ENCODE measurements at regions not wholly inside any gene's neighbourhood (a gene's known extent, or its start where the extent isn't known, plus 50 kb on each side); places are given as distances from the start of the nearest gene placed in this dataset.

- Histone ChIP-seq H3K27ac (ENCODE audit: low read depth, low read length) (no peak overlapping the region), H3F3A (ENCODE audit: insufficient read depth) (no peaks in the 10 kb centered on the region), H3K79me2 (ENCODE audit: insufficient read depth, low read length) (no peaks in the 10 kb centered on the region), H3K9ac (ENCODE audit: low read length) (no peak overlapping the region), H4K20me1 (ENCODE audit: low read depth, low read length) (no peaks in the 10 kb centered on the region), H3K4me3 (ENCODE audit: insufficient read depth, low read length, poor library complexity, severe bottlenecking) (no peak overlapping the region), H2AFZ (ENCODE audit: low read depth, low read length, severe bottlenecking) (no peak overlapping the region), H3K27me3 (ENCODE audit: low read length) (no peaks in the 10 kb centered on the region), H3K36me3 (ENCODE audit: low read length) (no peaks in the 10 kb centered on the region), H3K9me2 (replicated peaks; ENCODE audit: insufficient read depth, low read length) (no peaks in the 10 kb centered on the region), H3K9me3 (ENCODE audit: insufficient read depth, low read length) (no peaks in the 10 kb centered on the region), H3K4me2 (ENCODE audit: low read depth, low read length, poor library complexity, severe bottlenecking) (no peak overlapping the region)
- TF ChIP-seq EZH2phosphoT487 (conservative IDR thresholded peaks at IDR 0.05; ENCODE audit: low read length): no peak
- TF ChIP-seq CTCF (IDR thresholded peaks at IDR 0.05; ENCODE audit: insufficient read depth, low read length, poor library complexity, severe bottlenecking): no peak
Measured at GRCh38 chr5:68093455-68094159, 121.9 kb upstream of the PIK3R1 start.

GRCh38 chr5:68088302-68088701 lies 127.3 kb upstream of the PIK3R1 start:
- Histone ChIP-seq H2AFZ (ENCODE audit: low read depth, low read length, severe bottlenecking) (no peak overlapping the region), H4K20me1 (ENCODE audit: low read depth, low read length) (no peaks in the 10 kb centered on the region), H3K27ac (ENCODE audit: low read depth, low read length) (no peak overlapping the region), H3F3A (ENCODE audit: insufficient read depth) (no peaks in the 10 kb centered on the region), H3K9me2 (replicated peaks; ENCODE audit: insufficient read depth, low read length) (no peaks in the 10 kb centered on the region), H3K4me3 (ENCODE audit: insufficient read depth, low read length, poor library complexity, severe bottlenecking) (no peak overlapping the region), H3K36me3 (ENCODE audit: low read length) (no peaks in the 10 kb centered on the region), H3K79me2 (ENCODE audit: insufficient read depth, low read length) (no peaks in the 10 kb centered on the region), H3K9me3 (ENCODE audit: insufficient read depth, low read length) (no peaks in the 10 kb centered on the region), H3K4me2 (ENCODE audit: low read depth, low read length, poor library complexity, severe bottlenecking) (no peak overlapping the region), H3K27me3 (ENCODE audit: low read length) (no peaks in the 10 kb centered on the region), H3K9ac (ENCODE audit: low read length) (no peak overlapping the region)
- TF ChIP-seq CTCF (IDR thresholded peaks at IDR 0.05; ENCODE audit: insufficient read depth, low read length, poor library complexity, severe bottlenecking) (no peak), EZH2phosphoT487 (conservative IDR thresholded peaks at IDR 0.05; ENCODE audit: low read length) (no peak)

DNA sequence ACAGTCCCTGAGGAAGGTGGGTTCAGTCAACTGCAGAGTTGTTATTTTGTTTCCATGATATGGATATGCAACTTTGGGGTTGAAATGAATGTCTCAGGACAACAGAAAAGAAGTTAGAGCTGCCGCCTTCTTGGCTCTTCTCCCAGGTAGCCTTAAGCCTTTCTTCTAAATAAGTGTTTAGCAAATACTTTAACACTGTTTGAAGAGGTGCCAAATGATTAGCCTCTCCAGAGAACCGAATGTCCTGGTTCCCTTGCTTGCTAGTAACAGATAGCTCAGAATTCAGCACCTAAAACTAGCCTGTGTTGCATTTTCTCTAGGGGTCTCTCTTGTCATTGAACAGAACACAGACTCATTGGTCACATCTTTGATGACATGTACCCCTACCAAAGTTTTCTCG lies 127.7 kb upstream of the PIK3R1 start:
- Histone ChIP-seq H3K79me2 (ENCODE audit: insufficient read depth, low read length) (no peaks in the 10 kb centered on the region), H3K9me2 (replicated peaks; ENCODE audit: insufficient read depth, low read length) (no peaks in the 10 kb centered on the region), H3K27ac (ENCODE audit: low read depth, low read length) (no peak overlapping the region), H3K9me3 (ENCODE audit: insufficient read depth, low read length) (no peaks in the 10 kb centered on the region), H3K9ac (ENCODE audit: low read length) (no peak overlapping the region), H4K20me1 (ENCODE audit: low read depth, low read length) (no peaks in the 10 kb centered on the region), H3K4me2 (ENCODE audit: low read depth, low read length, poor library complexity, severe bottlenecking) (no peak overlapping the region), H2AFZ (ENCODE audit: low read depth, low read length, severe bottlenecking) (no peak overlapping the region), H3F3A (ENCODE audit: insufficient read depth) (no peaks in the 10 kb centered on the region), H3K36me3 (ENCODE audit: low read length) (no peaks in the 10 kb centered on the region), H3K27me3 (ENCODE audit: low read length) (no peaks in the 10 kb centered on the region), H3K4me3 (ENCODE audit: insufficient read depth, low read length, poor library complexity, severe bottlenecking) (no peak overlapping the region)
- TF ChIP-seq EZH2phosphoT487 (conservative IDR thresholded peaks at IDR 0.05; ENCODE audit: low read length) (no peak), CTCF (IDR thresholded peaks at IDR 0.05; ENCODE audit: insufficient read depth, low read length, poor library complexity, severe bottlenecking) (no peak)
